ELF-1 (cell line): ENCODE measurements at regions not wholly inside any gene's neighbourhood (a gene's known extent, or its start where the extent isn't known, plus 50 kb on each side); places are given as distances from the start of the nearest gene placed in this dataset.
"Not testable (repeated sequence)": the region's sequence is repeated elsewhere in the genome, so short reads cannot be mapped to it uniquely, and the experiment has no call there.

Experiments used
- DNase-seq: peaks from one replicate; pipeline ENCODE4 v3.0.0-alpha.2; 2016; ENCODE audit warnings: low read depth, low spot score

DNA sequence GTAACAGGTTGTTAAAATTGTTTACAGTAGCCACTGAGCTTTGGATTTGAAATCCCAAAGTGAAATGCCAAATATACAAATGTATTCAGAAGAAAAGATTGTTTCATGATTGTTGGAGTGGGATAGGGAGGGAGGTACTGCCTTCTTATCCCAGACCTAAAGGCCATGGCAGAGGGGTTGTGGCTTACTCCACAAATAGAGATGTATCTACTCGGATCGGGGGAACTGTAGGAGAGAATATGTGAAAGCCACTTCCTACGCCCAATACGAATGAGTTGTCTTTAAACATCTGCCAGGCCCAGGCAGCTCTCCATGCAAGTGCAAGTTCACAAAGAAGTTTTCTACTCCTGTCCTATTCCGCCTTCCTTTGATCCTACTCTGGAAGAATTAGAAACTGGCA is 150.2 kb upstream of the PRSS12 start:
- DNase-seq: not testable (repeated sequence)

DNA sequence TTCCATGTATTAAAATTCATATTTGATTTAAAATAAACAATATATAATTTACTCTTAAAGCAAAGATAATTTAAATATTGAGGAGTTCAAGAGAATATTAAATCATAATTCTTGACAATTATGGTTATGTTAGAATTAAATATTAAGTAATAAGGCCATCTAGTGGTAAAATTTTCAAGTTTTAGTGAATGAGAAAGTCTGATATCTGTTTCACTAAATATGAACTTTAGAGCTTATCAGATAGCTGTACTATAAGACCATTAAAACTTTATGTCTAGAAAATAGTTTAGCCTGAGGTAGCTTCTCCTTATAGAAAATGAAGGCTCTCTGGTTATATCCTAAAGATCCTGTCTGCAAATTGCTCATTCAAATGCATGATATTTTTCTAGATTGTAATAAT is 152.1 kb upstream of the PRSS12 start:
- DNase-seq: not testable (repeated sequence)

DNA sequence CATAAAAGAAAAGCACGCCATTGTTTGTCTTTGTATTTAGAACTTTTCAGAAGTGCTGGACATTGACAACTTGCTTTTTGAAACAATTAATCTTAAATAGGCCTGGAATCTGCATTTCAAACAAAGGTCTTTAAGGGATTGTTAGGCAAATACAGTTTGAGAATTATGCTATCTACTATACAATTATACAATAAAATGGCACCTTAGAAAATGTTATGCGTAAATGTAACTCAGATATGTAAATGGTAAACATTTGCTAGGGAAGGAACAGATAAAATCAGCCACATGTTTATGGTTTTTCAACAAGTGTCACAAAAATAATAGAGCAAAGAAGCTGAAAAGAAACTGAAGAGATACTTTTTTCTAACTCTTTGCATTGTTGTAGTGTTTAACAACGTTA is 152.7 kb upstream of the PRSS12 start:
- not testable (repeated sequence) for DNase-seq

DNA sequence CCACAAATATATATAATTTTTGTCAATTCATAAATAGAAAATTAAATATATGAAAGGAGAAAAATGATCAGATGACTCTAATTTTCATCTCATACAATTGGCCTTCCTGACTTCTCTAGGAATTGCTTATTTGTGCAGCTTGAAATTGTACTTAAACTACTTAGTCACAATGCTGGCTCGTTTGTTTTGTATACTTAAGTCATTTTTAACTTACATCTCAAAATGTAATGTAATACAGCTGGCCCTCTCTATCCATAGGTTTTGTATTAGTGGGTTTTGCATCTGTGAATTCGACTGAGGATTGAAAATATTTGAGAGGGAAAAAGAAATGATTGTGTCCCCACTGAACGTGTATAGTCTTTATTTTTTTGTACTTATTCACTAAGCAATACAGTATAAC is 160.1 kb upstream of the PRSS12 start:
- not testable (repeated sequence) for DNase-seq

DNA sequence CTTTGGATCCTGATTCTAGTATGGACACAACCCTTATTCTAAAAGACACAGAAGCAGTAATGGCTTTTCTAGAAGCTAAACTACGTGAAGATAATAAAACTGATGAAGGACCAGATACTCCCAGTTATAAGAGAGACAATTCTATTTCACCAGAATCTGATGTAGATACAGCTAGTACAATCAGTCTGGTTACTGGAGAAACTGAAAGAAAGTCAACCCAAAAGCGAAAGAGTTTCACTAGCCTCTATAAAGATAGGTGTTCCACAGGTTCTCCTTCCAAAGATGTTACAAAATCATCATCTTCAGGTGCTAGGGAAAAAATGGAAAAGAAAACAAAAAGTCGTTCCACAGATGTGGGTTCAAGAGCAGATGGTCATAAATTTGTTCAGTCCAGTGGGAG is 161.5 kb upstream of the PRSS12 start:
- DNase-seq: not testable (repeated sequence)

DNA sequence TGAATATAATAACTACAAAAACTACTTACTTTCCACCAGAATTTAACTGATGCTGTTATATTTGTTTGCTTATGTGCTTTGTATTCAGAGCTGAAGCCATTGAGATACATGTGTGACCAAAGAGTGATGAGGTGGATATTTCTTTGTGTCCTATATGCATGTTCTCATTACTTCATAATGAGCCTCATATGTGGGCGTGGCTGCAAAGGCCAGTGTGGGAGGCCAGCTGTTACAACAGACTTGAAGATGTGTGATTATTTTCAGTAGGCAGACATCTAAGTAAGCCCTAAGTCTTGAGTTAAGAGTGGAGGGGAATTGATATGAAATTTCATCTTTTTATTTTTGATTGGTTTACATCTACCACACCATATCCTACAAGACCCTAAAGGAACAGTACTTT is 163.3 kb upstream of the PRSS12 start:
- not testable (repeated sequence) for DNase-seq

DNA sequence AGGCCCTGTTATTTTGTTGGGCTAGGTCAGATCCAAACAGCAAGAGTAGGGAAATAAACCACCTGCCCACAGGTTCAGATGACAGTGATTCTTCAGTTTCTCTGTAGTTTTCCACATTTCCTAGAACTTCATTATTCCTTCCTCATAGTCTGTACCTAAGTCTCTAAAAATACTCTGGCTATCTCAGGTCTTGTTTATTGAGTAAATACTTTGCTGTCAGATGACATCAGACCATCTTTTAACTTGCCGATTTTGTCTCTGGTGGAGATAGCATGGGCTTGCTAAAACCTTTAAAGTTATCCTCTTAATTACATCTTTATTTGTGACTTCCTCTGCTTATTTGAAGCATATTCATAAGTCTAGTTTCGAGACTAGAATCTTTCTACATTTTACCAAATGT is 155.1 kb upstream of the METTL14 start:
- DNase-seq: not testable (repeated sequence)

DNA sequence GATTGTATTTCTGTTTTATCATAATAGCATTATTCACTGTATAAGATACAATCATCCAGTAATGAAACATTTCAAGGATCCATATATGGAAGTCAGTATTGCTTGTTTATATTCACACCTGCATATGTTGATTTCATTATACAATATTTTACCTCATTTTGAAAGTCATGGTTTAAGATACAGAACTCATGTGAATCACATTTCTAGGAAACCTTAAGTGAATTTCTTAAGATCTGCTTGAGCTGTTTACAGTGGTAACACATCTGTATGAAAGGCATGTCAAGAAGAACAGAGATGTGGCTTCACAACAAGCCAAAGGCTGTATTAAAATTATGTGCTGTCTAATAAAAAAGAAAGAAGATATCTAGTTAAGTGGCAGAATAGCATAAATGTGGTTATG is 153.2 kb upstream of the METTL14 start:
- not testable (repeated sequence) for DNase-seq

DNA sequence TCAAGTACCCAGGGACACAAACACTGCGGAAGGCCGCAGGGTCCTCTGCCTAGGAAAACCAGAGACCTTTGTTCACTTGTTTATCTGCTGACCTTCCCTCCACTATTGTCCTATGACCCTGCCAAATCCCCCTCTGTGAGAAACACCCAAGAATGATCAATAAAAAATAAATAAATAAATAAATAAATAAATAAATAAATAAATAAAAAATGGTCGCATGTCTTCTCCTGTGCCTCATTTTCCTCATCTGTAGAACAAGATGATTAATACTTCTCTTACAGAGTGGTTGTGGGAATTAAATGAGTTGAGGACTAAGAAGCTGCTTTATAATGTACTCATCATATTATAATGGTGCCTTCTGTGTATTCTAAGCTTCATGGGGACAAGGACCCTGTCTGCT is 149.4 kb upstream of the METTL14 start:
- not testable (repeated sequence) for DNase-seq

DNA sequence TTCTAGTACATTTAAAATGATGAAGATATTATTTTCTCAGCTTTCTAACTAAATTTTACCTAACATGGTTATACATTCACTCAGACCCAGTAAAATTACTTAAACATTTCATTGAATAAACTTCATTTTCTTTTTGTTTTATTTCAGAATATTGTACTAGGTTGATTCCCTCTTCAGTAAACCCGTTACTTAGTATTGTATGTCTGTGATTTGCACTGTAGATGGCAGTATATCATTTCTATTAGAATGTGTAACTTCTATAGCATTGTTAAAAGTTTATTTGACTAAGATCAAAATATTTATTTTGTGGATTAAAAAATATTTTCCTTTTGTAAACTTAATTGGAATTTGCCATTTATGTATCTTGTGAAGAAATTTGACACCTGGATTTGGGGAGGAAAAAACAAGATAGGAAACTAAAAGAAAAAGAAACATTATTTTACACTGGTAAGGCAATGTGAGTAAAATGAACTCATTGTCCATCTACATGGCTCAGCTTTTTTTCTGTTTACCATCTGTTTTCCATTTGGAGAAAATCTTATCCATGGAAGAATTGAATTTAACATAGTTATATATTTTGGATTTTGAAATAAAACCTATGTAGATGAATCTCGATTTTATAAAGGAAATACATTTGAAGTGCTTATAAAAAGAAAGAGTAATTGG is 145.6 kb upstream of the METTL14 start:
- DNase-seq: not testable (repeated sequence)

DNA sequence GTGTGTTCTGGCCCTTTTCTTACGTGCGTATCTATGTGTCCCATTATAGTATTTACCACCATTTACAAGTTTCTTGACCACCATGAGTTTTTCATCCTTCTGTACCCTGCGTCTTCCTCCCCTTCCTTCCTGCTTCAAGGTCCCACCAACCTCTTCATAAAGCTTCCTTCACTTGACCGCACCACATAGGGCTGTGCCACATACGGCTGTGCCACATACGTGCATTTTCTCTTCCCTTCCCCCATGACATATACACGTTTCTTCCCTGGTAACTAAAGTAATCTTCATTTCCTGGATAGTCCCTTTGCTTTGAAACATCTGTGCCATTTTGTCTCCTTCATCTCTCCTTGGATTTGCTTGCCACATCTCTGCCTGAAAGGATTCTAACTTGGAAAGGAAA is 128.6 kb upstream of the METTL14 start:
- not testable (repeated sequence) for DNase-seq

DNA sequence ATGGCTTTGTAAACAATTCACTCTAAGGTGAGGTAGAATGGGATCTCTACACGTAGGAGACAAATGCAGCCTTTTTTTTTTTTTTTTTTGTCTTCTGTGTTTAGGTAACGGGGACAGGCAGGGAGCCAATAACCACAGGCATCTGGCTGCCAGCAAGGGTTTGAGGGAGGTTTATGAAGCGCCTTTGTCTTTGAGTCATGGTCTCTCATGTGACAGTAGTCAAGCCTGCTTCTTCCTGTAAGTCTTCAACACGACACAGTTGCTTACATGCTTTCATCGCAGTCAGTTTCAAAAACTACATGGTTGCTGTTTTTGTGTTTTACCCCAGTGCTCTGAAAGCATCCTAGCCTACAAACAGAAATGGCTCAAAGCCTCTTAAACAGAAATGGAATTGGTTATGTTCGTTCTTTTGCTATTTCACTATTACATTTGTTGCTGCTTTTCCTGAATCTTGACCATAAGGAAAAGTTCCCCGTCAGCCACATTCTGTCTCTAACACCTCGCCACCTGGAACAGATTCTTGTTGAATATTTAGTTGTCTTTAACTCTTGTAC is 127.8 kb upstream of the METTL14 start:
- DNase-seq: no peak

DNA sequence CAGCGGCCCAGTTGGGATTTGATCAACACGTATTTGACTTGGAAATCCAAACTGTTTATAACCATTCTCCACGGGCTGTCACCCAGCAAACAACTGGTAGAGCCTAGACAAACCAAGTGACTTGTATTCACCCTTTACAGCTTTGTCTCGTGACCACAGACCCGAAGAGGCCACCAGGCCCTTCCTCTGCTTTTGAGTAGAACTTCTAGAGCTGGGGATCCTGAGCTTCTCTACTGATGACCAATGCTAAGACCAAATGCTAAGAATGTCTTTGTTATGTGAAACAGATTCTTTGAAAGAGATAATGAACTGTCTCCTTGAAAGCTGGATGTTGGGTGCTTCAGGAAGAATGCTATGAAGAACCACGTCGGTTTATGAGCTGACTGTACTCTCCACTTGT is 127.0 kb upstream of the METTL14 start:
- not testable (repeated sequence) for DNase-seq

DNA sequence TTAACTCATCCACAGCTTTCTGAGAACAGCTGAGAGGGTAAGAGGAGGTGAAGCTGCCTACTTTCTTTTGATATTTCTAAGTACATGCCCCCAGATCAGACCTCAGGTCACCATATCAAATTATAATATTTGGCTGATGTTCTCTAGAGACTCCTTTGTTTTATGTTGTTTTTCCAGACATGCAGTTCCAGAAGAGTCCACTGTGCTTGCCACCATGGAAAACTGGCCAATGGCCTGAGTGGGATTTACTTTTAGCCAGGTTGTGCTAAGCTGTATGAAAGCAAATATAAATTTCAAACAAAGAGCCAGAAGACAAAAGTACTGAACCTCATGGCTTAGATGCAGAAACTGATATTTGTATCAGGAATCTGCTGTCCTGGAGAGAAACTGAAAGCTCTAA is 123.6 kb upstream of the METTL14 start:
- not testable (repeated sequence) for DNase-seq

DNA sequence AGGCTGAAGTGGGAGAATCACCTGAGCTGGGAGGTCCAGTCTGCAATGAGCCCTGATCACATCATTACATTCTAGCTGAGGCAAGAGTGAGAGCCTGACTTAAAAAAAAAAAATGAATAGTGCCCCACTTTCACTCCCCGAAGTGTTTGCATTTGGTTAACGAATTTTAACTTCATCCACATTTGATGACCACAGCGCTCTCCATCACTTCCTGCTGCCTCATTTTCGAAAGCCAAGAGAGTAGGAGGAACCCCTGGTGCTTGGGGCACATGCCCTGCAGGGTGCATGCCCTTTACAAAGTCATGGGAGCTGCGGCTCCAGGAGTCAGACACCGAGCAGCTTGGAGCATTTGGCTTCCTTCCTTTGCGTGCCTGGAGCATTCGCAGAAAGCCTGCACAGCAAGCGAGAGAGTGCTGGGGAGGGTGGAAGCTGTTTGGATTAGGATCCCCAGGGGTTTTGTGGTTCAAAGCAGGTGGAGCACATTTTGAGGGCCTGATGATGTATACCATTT is 119.1 kb upstream of the METTL14 start:
- DNase-seq: peak; percentile 37

DNA sequence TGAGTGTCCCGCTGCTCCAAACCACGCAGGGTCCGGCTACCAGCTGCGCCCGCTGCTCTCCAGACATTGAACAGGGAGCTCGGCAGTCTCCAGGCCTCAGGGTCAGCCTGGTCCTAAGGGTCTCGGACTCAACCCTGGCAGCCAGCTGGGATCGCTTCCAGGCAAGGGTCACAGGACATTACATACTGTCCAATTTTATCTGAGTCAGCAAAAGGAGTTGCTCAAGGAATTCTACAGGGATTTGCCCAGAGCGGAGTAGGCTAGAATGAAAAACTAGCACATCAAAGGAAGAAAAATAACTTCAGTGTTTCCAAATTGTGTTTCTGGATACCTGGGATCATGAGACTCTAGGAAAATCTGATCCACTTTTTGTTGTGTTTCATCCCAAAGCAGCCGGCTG is 112.2 kb upstream of the METTL14 start:
- not testable (repeated sequence) for DNase-seq

DNA sequence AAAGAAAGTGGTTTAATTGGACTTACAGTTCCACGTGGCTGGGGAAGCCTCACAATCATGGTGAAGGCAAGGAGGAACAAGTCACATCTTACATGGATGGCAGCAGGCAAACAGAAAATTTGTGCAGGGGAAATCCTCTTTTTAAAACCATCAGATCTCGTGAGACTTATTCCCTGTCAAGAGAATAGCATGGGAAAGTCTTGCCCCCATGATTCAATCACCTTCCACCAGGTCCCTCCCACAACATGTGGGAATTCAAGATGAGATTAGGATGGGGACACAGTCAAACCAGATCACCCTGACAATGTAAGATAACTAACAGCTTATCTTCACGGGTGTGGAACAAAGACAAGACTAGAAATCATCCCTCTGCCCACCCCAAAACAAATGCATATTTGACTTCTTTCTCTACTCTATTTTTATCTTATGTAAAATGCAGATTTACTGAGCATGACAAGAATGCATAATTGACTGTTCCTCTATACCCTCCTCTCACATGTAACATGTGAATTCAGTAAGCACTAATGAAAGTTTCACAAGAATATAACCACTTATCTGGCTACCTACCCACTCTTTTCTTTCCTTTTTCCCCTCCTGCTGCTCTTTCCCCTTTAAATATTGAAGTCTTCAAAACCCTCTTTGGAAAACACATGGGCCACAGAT is 110.8 kb upstream of the METTL14 start:
- DNase-seq: not testable (repeated sequence)

DNA sequence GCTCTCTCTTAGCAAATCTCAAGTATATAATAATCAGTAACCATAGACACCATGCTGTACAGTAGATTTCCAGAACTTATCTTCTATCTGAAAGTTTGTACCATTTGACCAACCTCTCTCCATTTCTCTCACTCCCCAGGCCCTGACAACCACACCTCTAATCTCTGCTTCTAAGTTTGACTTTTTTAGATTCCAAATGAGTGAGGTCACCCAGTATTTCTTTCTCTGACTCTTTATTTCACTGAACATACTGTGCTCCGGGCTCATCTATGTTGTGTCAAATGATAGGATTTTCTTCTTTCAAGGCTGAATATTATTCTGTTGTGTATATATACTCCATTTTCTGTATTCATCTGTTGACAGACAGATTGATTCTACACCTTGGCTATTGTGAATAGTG is 110.1 kb upstream of the METTL14 start:
- not testable (repeated sequence) for DNase-seq

DNA sequence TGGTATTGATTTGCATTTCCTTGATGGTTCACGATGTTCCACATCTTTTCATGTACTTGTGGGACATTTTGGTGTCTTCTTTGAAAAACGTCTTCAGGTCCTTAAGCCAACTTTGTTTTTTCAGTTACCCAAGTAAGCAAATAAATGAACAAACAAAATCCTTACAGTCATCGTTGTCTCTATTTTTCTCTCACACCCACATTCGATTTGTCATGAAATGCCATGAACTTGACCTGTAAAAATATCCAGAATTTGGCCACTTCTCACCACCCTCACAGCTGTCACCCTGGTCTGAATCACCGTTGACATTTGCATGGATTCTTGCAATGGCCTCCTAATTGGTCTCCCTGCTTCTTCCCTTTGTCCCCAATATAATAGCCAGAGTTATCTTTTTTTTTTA is 109.5 kb upstream of the METTL14 start:
- DNase-seq: not testable (repeated sequence)

DNA sequence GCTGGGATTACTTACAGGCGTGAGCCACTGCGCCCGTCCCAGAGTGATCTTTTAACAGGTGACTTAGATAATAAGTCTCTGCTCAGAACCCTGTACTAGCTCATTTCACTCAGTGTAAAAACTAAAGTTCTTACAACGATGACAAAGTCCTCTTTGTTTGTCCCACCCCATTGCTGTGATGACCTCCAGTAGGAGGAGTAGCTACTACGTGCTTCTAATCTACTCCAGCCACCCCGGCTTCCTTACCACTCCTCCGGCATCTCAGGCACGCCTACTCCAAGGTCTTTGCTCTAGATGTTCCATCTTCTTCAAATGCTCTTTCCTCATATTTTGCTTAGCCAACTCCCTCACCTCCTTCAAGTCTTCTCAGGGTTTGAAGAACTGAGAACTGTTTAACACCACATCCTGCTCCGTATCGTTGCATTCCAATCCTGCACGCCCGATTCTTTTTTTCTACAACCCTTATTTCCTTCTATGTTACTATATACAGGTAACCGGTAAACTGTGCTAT is 108.4 kb upstream of the METTL14 start:
- DNase-seq: not testable (repeated sequence)

DNA sequence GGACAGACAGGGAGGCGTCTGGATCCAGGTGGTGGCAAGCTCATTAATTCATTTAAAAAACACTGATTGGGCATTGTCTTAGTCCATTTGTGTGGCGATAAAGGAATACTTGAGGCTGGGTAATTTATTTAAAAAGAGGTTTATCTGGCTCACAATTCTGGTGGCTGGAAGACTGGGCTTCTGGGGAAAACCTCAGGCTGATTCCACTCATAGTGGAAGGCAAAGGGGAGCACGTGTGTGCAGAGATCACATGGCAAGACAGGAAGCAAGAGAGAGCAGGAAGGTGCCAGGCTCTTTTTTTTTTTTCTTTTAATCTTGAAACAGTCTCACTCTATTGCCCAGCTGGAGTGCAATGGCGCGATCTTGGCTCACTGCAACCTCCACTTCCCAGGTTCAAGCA is 100.2 kb upstream of the METTL14 start:
- no peak for DNase-seq

DNA sequence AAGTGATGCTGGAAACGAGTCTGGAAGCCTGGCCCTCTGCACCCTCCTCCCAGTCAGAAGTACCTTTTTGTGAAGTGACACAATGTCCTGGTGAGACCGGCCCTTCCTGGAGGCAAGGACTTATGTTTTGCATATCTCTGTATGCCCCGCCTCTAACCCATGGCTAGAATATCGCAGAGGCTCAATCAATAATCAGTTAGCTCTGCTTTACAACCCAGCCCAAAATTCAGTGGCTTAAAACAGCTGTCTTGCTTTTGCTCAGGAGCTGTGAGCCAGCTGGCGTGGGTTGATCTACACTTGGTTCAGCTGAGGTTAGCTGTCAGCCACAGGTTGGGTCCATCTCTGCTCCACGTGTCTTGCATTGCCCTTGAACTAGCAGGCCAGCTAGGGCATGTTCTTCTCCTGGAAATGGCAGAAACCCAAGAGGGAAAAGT is 98.8 kb upstream of the METTL14 start:
- no peak for DNase-seq
